Skeletal muscle satellite cell (primary cell): ENCODE measurements at regions not wholly inside any gene's neighbourhood (a gene's known extent, or its start where the extent isn't known, plus 50 kb on each side); places are given as distances from the start of the nearest gene placed in this dataset.
"Not testable (repeated sequence)": the region's sequence is repeated elsewhere in the genome, so short reads cannot be mapped to it uniquely, and the experiment has no call there.

ENCODE experiments used
- H3K27me3 ChIP-seq: 2 replicates; pipeline ENCODE4 v1.7.0; 2013; ENCODE audit warnings: low read length; ENCODE audit not compliant: control insufficient read depth, insufficient read depth
- H3K36me3 ChIP-seq: 2 replicates; pipeline ENCODE4 v1.7.0; 2013; ENCODE audit warnings: mild to moderate bottlenecking, control low read depth, low read length; ENCODE audit not compliant: insufficient read depth
- H3K4me1 ChIP-seq: 2 replicates; pipeline ENCODE4 v1.7.0; 2013; ENCODE audit warnings: low read length; ENCODE audit not compliant: control insufficient read depth, insufficient read depth
- H3K4me2 ChIP-seq: 2 replicates; pipeline ENCODE4 v1.7.0; 2013; ENCODE audit warnings: mild to moderate bottlenecking, low read length
- H3K4me3 ChIP-seq: 2 replicates; pipeline ENCODE4 v1.7.0; 2013; ENCODE audit warnings: low read length
- H3K9ac ChIP-seq: 2 replicates; pipeline ENCODE4 v1.7.0; 2013; ENCODE audit warnings: mild to moderate bottlenecking, low read depth, low read length, moderate library complexity
- H3K9me3 ChIP-seq: replicated peaks from 2 replicates; pipeline ENCODE4 v1.7.0; 2013; ENCODE audit warnings: mild to moderate bottlenecking, control low read depth, low read length

GRCh38 chr18:41052625-41053024, 902.4 kb upstream of the PIK3C3 start:
- H3K9ac ChIP-seq, result no peak overlapping the region
- no peak overlapping the region for H3K4me3 ChIP-seq
- no peak overlapping the region for H3K4me2 ChIP-seq
- H3K4me1 ChIP-seq, result no peaks in the 10 kb centered on the region
- H3K9me3 ChIP-seq, result no peaks in the 10 kb centered on the region
- no peaks in the 10 kb centered on the region for H3K36me3 ChIP-seq
- H3K27me3 ChIP-seq, result no peaks in the 10 kb centered on the region

GRCh38 chr18:41046250-41046649, 908.8 kb upstream of the PIK3C3 start:
- not testable (repeated sequence) for H3K4me3 ChIP-seq, H3K9ac ChIP-seq, H3K9me3 ChIP-seq, H3K27me3 ChIP-seq, H3K4me2 ChIP-seq, H3K36me3 ChIP-seq, H3K4me1 ChIP-seq

GRCh38 chr18:41043876-41044275, 911.2 kb upstream of the PIK3C3 start:
- Histone ChIP-seq H3K4me1 (no peaks in the 10 kb centered on the region), H3K27me3 (no peaks in the 10 kb centered on the region), H3K36me3 (no peaks in the 10 kb centered on the region), H3K9me3 (no peaks in the 10 kb centered on the region), H3K9ac (no peak overlapping the region), H3K4me3 (no peak overlapping the region), H3K4me2 (no peak overlapping the region)

- Histone ChIP-seq H3K4me2 (no peak overlapping the region), H3K36me3 (no peaks in the 10 kb centered on the region), H3K27me3 (no peaks in the 10 kb centered on the region), H3K4me1 (no peaks in the 10 kb centered on the region), H3K9ac (no peak overlapping the region), H3K4me3 (no peak overlapping the region), H3K9me3 (no peaks in the 10 kb centered on the region)
These were observed 912.2 kb upstream of the PIK3C3 start for GRCh38 chr18:41042866-41043265.

GRCh38 chr18:41038071-41038470, 917.0 kb upstream of the PIK3C3 start:
- Histone ChIP-seq H3K36me3 (no peaks in the 10 kb centered on the region), H3K9ac (no peak overlapping the region), H3K4me3 (no peak overlapping the region), H3K4me2 (no peak overlapping the region), H3K4me1 (no peaks in the 10 kb centered on the region), H3K9me3 (no peaks in the 10 kb centered on the region), H3K27me3 (no peaks in the 10 kb centered on the region)

GRCh38 chr18:41036346-41036745, 918.7 kb upstream of the PIK3C3 start:
- H3K4me1 ChIP-seq, result no peaks in the 10 kb centered on the region
- H3K36me3 ChIP-seq, result no peaks in the 10 kb centered on the region
- no peak overlapping the region for H3K9ac ChIP-seq
- no peaks in the 10 kb centered on the region for H3K9me3 ChIP-seq
- no peak overlapping the region for H3K4me3 ChIP-seq
- H3K27me3 ChIP-seq, result no peaks in the 10 kb centered on the region
- H3K4me2 ChIP-seq, result no peak overlapping the region

- Histone ChIP-seq H3K4me1 (no peaks in the 10 kb centered on the region), H3K9me3 (no peaks in the 10 kb centered on the region), H3K27me3 (no peaks in the 10 kb centered on the region), H3K36me3 (no peaks in the 10 kb centered on the region), H3K9ac (no peak overlapping the region), H3K4me2 (no peak overlapping the region), H3K4me3 (no peak overlapping the region)
These were observed 920.6 kb upstream of the PIK3C3 start for GRCh38 chr18:41034413-41034812.

- H3K9me3 ChIP-seq, result no peaks in the 10 kb centered on the region
- no peaks in the 10 kb centered on the region for H3K4me1 ChIP-seq
- no peaks in the 10 kb centered on the region for H3K27me3 ChIP-seq
- H3K4me2 ChIP-seq, result no peak overlapping the region
- no peaks in the 10 kb centered on the region for H3K36me3 ChIP-seq
- no peak overlapping the region for H3K4me3 ChIP-seq
- H3K9ac ChIP-seq, result no peak overlapping the region
These were observed 929.4 kb upstream of the PIK3C3 start for GRCh38 chr18:41025666-41026065.

GRCh38 chr18:41024792-41025191, 930.2 kb upstream of the PIK3C3 start:
- Histone ChIP-seq H3K9me3 (no peaks in the 10 kb centered on the region), H3K9ac (no peak overlapping the region), H3K4me1 (no peaks in the 10 kb centered on the region), H3K36me3 (no peaks in the 10 kb centered on the region), H3K4me2 (no peak overlapping the region), H3K4me3 (no peak overlapping the region), H3K27me3 (no peaks in the 10 kb centered on the region)

GRCh38 chr18:41022484-41022883, 932.5 kb upstream of the PIK3C3 start:
- no peak overlapping the region for H3K4me3 ChIP-seq
- no peaks in the 10 kb centered on the region for H3K27me3 ChIP-seq
- no peak overlapping the region for H3K9ac ChIP-seq
- no peaks in the 10 kb centered on the region for H3K9me3 ChIP-seq
- no peaks in the 10 kb centered on the region for H3K4me1 ChIP-seq
- H3K4me2 ChIP-seq, result peak overlapping the region; percentile 1
- H3K36me3 ChIP-seq, result no peaks in the 10 kb centered on the region

- Histone ChIP-seq H3K9me3 (no peaks in the 10 kb centered on the region), H3K36me3 (no peaks in the 10 kb centered on the region), H3K4me3 (no peak overlapping the region), H3K4me1 (no peaks in the 10 kb centered on the region), H3K4me2 (no peak overlapping the region), H3K27me3 (no peaks in the 10 kb centered on the region), H3K9ac (no peak overlapping the region)
These were observed 933.9 kb upstream of the PIK3C3 start for GRCh38 chr18:41021089-41021488.

- no peaks in the 10 kb centered on the region for H3K27me3 ChIP-seq
- H3K9ac ChIP-seq, result no peak overlapping the region
- no peak overlapping the region for H3K4me3 ChIP-seq
- no peaks in the 10 kb centered on the region for H3K36me3 ChIP-seq
- H3K9me3 ChIP-seq, result no peaks in the 10 kb centered on the region
- H3K4me1 ChIP-seq, result no peaks in the 10 kb centered on the region
- H3K4me2 ChIP-seq, result no peak overlapping the region
These were observed 942.8 kb upstream of the PIK3C3 start for GRCh38 chr18:41012194-41012593.
